GM18519 (cell line): ENCODE measurements at regions not wholly inside any gene's neighbourhood (a gene's known extent, or its start where the extent isn't known, plus 50 kb on each side); places are given as distances from the start of the nearest gene placed in this dataset.

ENCODE experiments used
- ATAC-seq: cut with Tn5 transposase; IDR thresholded peaks from one replicate; pipeline ENCODE4 v1.9.1; 2021; ENCODE audit warnings: mild to moderate bottlenecking, moderate library complexity; ENCODE audit not compliant: unreplicated experiment, low FRiP score

- no peak for ATAC-seq
Measured at GRCh38 chr13:106063591-106064313, 471.7 kb downstream of the EFNB2 start.

DNA sequence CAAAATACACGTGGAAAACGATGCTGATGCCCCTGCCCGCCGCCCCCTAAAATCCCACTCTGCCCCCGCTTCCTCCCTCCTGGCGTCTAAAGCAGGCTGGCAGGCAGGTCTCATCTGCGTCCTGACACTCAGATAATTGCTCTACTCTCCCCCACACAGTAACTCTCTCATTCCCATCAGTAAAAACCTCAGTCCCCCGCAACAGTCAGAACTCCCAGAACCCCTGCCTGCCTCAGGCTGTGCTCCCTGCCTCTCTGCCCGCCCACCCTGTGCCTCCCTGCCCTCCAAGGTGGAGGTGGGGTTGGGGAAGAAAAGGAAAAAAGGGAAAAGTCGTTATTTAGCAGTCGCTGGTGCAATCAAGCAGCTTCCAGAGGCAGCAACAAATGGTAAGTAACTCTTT, 473.7 kb downstream of the EFNB2 start:
- ATAC-seq, result no peak

- ATAC-seq, result no peak
Measured at GRCh38 chr13:106056851-106057250, 478.6 kb downstream of the EFNB2 start.

DNA sequence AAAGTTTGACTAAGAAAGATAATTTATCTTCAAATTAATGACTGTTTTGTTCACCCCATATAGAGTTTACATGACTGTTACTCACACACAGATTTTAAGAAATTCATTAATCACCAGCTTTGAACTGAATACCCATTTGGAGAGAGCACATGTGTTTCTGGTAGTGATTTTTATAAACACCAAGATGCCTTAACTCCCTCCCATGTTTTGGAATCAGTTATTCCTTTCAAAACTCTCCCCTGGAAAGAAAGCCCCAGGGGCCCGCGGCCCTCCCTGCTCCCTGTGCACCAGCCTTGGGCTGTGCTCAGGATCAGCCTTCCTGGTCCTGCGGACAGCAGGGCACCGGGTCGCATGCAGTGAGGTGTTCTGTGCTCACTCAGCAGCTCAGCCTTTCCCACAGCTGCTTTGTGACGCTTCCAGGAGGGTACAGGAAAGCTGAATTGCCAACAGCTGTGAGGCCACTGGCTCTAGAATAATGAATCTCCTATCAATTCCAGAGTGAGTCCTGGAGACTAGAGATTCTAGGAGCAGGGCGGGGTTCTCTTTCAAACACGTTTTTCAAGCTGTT, 483.2 kb downstream of the EFNB2 start:
- no peak for ATAC-seq

DNA sequence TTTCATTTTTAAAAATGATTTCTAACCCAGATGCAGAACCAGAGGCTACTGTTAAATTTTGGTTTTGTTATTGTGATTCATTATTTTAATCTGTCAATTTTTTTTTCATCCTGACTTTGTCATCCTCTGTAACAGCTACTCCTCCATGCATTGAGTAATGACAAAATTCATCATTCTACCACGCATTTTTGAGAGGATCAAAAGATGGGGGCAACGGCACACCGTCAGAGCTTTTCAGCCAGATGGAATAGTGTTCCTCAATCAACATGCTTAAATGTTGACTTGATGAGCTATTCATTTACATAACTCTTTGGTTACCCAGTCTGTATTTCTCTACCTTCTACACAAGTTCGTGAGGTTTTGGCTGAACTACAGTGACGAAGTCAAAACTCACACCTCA, 486.3 kb downstream of the EFNB2 start:
- no peak for ATAC-seq

- no peak for ATAC-seq
Measured at GRCh38 chr13:106048386-106048785, 487.1 kb downstream of the EFNB2 start.

DNA sequence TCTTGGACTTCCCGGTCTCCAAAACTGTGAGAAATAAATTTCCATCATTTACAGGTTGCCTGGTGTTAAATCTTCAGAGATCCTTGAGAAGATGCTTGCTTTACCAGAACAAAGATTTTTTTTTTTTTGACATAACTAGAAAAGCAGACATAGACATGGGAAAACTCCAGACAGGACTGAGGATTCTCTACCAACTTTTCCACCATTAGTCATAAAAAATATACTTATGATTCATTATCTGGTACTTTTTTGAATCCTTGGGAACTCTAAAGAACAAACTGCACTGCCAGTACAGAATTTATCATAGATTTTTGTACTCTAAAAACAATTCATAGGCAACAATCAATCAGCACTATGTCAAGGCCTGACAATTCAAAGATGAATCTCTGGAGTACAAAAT, 487.6 kb downstream of the EFNB2 start:
- no peak for ATAC-seq

DNA sequence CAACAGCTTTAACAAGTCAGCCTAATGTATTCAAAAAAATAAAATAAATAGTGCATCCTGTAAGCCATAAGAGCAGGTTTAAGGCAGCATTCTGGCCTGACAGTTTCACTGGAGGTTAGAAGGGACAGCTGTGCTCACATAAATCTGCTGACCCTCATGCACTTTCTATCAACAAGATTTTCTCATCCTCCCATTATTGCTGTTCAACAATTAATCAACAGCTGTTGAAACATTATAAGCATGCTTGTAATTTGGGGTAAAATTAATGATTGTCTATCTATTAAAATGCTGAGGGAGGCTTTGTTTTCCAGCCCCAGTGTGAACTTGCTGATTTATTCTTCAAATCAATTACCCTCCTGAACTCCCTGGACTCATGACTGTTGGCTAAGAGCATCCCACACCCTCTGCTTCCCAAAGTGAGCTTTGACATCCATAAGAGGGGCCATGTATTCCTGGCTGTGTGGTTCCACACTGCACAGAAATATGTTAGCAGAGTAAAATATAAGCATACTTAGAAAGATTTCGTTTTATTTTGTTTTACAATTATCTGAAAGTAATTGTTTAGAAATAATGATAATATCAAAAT, 492.4 kb downstream of the EFNB2 start:
- no peak for ATAC-seq

DNA sequence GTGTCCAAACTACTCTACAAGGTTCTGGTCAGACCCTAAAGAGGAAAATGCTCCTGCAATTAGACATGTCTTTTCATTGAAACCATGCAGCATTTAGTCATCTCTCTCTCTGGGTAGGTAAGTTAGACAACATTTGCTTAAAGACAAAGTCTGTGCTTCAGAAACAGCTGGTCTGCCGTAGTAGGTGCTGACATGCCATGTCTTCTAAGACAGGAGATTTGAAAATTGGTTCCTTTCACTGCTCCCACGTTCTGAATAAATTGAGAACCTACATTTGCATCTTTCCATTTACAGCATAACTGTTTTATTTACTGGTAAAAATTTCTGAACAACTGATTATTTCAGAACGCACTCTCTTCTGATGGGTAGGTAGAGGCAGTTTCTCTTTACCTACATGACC, 494.0 kb downstream of the EFNB2 start:
- ATAC-seq, result no peak

DNA sequence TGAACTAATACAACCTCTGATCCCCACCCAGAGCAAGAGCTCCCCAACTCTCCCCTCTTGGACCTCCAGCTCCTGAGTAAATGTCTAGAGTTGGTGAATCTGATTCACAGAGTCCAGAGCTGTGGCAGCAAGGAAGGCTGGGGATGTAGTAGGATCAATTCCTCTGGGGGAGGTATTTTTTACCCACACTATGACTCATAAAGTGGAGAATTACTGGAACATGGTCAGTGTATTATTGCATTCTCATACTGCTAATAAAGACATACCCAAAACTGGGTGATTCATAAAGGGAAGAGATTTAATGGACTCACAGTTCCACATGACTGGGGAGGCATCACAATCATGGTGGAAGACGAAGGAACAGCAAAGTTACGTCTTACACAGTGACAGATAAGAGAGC, 496.7 kb downstream of the EFNB2 start:
- ATAC-seq, result no peak

DNA sequence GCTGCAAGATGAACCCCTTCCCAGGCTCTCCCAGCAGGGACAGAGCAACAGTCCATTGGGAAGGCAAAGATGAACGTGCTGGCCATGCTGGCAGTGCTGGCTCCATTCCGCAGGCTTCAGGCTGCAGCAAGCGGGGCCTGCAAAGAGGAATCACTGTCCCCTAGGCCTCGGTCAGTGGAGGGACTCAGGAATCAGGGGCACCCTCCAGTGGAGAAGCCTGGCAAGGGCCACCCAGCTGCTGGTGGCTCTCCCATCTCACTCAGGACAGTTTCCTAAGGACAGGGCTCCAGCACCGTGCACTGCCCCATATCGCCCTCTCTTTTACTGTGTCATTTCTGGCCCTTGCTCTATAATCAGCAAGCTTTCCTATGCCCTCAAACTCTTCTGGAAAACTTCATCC, 498.6 kb downstream of the EFNB2 start:
- ATAC-seq, result no peak

DNA sequence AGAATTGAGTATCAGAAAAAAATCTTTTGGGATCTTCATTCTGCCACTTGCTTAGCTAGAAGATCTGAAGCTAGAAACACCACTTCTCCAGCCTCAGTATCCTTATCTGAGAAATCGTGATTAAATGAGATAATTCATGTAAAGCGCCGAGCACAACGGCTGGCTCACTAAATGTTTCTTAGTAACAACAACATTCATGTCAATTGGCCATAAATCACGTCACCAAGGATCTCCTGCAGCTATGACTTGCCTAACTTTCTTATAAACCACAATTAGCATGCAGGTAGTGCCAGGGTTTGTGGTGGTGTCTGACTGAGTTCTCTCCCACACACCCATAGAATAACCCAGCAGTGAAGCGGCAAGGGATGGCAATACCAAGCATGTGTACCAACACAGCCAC, 501.3 kb downstream of the EFNB2 start:
- no peak for ATAC-seq

GRCh38 chr13:106033659-106034058, 501.8 kb downstream of the EFNB2 start:
- ATAC-seq, result no peak

DNA sequence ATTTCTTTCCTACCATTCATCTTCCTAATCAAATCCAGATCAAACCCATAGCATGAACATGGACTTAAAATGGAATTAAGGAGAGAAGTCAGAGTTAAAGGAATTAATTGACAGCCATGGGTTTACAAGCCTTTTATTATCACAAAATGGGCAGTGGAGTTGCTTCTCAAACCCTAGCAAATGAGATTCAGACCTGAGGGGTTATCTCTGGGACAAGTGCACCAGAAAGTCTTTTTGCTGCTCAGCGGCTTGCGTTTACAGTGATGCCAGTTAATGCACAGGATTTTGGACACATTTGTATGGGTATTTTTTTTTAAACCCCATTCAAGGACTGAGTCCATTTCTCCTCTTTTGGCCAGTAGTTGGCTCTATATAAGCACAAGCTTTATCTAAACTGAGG, 503.0 kb downstream of the EFNB2 start:
- no peak for ATAC-seq

DNA sequence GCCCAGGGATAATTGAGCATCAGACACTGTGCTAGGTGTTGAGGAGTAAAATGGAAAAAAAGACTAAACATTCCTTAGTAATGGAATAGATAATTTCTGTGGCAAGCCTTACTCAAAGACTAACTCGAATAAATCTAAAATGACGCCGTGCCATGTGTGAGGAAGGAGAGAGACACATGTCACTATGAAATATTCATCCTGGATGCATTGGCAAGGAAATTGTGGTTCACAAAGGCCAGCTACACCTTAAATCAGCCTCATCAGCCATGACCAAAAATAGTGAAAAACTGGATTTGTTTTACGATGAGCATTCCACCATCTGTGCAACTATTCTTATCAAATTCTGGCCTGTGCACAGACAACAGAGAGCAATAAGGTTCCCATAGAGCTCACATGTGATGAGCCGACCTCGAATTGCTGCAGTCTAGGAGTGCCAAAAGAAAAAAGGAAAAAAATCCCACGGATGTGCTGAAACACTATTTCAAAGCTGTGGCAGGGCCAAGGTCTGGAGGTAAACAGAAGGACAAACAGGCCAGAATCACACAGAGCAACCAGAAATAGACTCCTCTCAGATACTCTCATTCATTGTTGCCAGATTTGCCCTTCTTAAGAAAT, 505.7 kb downstream of the EFNB2 start:
- ATAC-seq, result no peak

- no peak for ATAC-seq
Measured at GRCh38 chr13:106028911-106029310, 506.6 kb downstream of the EFNB2 start.

DNA sequence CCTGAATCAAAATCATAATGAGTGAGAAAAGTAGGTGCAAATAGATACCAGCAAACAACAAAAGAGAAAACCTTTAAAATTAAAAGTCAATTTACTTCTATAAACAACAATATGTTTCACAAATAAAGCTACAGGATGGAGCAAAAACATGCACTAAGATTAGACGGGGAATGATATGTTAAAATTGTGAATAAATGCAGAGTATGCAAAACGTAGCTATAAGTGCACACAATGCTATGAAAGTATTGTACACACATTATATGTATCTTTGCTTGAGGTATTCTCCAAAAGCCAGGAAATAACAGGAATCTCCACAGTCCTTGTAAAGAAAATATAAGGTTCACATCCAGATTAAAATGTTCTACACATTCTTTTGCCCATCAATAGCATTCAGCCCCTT, 523.9 kb downstream of the EFNB2 start:
- no peak for ATAC-seq

- ATAC-seq, result no peak
Measured at GRCh38 chr13:106010836-106011235, 524.6 kb downstream of the EFNB2 start.

GRCh38 chr13:106008540-106008939, 526.9 kb downstream of the EFNB2 start:
- ATAC-seq, result no peak

DNA sequence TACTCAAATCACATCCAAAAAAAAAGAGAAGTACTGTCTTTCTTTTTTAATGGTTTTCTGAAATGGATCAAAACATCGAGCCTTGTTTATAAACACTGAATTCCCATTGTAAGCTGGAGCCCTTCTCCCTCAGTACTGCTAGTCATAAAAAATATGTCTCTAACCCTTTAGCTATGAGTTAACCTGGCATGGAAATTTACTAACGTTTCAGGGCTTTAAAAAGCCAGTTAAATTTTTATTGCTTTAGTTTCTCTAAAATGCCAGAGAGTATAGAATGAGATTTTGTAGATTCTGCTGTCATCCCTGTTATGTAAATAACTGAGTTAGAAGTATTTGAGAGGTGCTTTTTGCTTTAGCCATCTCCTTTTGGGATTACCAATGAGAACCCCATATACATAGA, 528.3 kb downstream of the EFNB2 start:
- no peak for ATAC-seq

GRCh38 chr13:106003651-106004050, 531.8 kb downstream of the EFNB2 start:
- ATAC-seq, result no peak

GRCh38 chr13:106001443-106001842, 534.0 kb downstream of the EFNB2 start:
- no peak for ATAC-seq
